ENCODE measurements at regions not wholly inside any gene's neighbourhood (a gene's known extent, or its start where the extent isn't known, plus 50 kb on each side); places are given as distances from the start of the nearest gene placed in this dataset.
"Not testable (repeated sequence)": the region's sequence is repeated elsewhere in the genome, so short reads cannot be mapped to it uniquely, and the experiment has no call there.

GRCh38 chr4:77263976-77264375 lies 107.0 kb downstream of the CCNG2 start:
- not testable (repeated sequence) for TF ChIP-seq SUZ12 (IDR thresholded peaks at IDR 0.05; ENCODE audit: extremely low read depth, insufficient read depth, insufficient read length); YY1 (IDR thresholded peaks at IDR 0.05; ENCODE audit: insufficient read depth, insufficient read length); ZNF274 (IDR thresholded peaks at IDR 0.05; ENCODE audit: low read depth, low read length)
